Spleen (tissue), 7 donors: ENCODE measurements at regions not wholly inside any gene's neighbourhood (a gene's known extent, or its start where the extent isn't known, plus 50 kb on each side); places are given as distances from the start of the nearest gene placed in this dataset.

Experiments
- CTCF ChIP-seq, 11 experiments: fragments of 200-600 bp in 7 of 11; fragments of 450-650 bp in 4 of 11; sonication (generic) in 4 of 11; IDR thresholded peaks in 8 of 11; conservative IDR thresholded peaks in 3 of 11; 1 replicate in 7 of 11; 2 replicates in 4 of 11; pipeline versions ENCODE4 v1.4.0 to v1.8.0; 2016 to 2021; ENCODE audit warnings: antibody characterized with exemption in 11 of 11, inconsistent platforms in 4 of 11, mild to moderate bottlenecking in 1 of 11
- POLR2A ChIP-seq, 3 donors: fragments of 450-650 bp; IDR thresholded peaks; one replicate each; pipeline ENCODE4 v1.5.1; 2017; ENCODE audit warnings: antibody characterized with exemption in 3 of 3, mild to moderate bottlenecking in 1 of 3
- POLR2AphosphoS5 ChIP-seq, 3 donors: sonication (generic); formaldehyde crosslinking; IDR thresholded peaks; one replicate each; pipeline ENCODE4 v1.5.1; 2017; ENCODE audit warnings: antibody characterized with exemption in 3 of 3
- donor health status: DM: no; HTN: no; CAD: no; lungs with moderate emphysema.
- donor health status: DM: no; HTN: no; CAD: no.
- donor health status: DM: no; HTN: no; CAD: no.

DNA sequence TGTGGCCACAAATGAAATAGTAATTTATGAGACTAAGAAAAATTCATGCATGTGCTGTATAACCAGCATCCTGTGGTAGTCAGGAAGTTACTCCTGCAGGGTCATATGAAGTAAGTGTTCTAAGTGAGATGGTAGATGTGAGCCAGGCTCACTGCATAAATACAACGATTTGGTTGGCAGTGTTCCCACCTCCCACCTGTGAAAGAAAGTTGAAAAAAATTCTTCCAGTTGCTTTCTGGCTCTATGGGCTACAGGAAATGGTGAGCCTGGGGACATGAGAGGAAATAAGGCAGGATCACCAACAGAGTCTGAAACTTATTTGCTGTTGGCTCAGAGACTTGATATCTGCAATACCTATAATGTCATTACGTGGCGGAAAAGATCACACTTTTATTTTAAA is 301.7 kb upstream of the SPRY2 start:
- no peak for TF ChIP-seq CTCF (IDR thresholded peaks at IDR 0.05 in 8 of 11, conservative IDR thresholded peaks at IDR 0.05 in 3 of 11)
- no peak for TF ChIP-seq POLR2A (IDR thresholded peaks at IDR 0.05)
- no peak for TF ChIP-seq POLR2AphosphoS5 (IDR thresholded peaks at IDR 0.05)
